CD14-positive monocyte (primary cell): ENCODE measurements at regions not wholly inside any gene's neighbourhood (a gene's known extent, or its start where the extent isn't known, plus 50 kb on each side); places are given as distances from the start of the nearest gene placed in this dataset.

Experiments
- DNase-seq, 3 donors: peaks; one replicate each; pipeline ENCODE4 v3.0.0-alpha.2; 2011 to 2022
- H2AFZ ChIP-seq: 2 replicates; pipeline ENCODE4 v1.6.0; 2012; ENCODE audit warnings: mild to moderate bottlenecking, low read depth, low read length, inconsistent platforms; ENCODE audit not compliant: insufficient read depth, poor library complexity, severe bottlenecking
- H3K27ac ChIP-seq, 2 donors: 1 replicate in 1 of 2; 2 replicates in 1 of 2; pipeline ENCODE4 v1.5.1; 2012 to 2013; ENCODE audit warnings: low read length in 2 of 2, control low read depth in 1 of 2, inconsistent platforms in 1 of 2, low read depth in 1 of 2, mild to moderate bottlenecking in 1 of 2
- H3K27me3 ChIP-seq, 2 donors: one replicate each; pipeline versions ENCODE4 v1.6.0 to v1.6.1; 2011 to 2013; ENCODE audit warnings: low read length in 2 of 2; ENCODE audit not compliant: control insufficient read depth in 2 of 2, insufficient read depth in 2 of 2
- H3K36me3 ChIP-seq, 2 donors: replicated peaks in 1 of 2; 1 replicate in 1 of 2; 2 replicates in 1 of 2; pipeline versions ENCODE4 v1.5.1 to v1.6.1; 2012 to 2013; ENCODE audit warnings: low read length in 2 of 2, control low read depth in 1 of 2, inconsistent platforms in 1 of 2, mild to moderate bottlenecking in 1 of 2; ENCODE audit not compliant: insufficient read depth in 2 of 2, control insufficient read depth in 1 of 2
- H3K4me1 ChIP-seq, 2 donors: 1 replicate in 1 of 2; 2 replicates in 1 of 2; pipeline versions ENCODE4 v1.5.1 to v1.6.1; 2012 to 2013; ENCODE audit warnings: low read length in 2 of 2, control low read depth in 1 of 2, inconsistent platforms in 1 of 2, mild to moderate bottlenecking in 1 of 2, moderate library complexity in 1 of 2; ENCODE audit not compliant: insufficient read depth in 2 of 2, control insufficient read depth in 1 of 2
- H3K4me2 ChIP-seq: replicated peaks from 2 replicates; pipeline ENCODE3; 2012; ENCODE audit warnings: low read length, moderate library complexity, mild to moderate bottlenecking; ENCODE audit not compliant: poor library complexity, severe bottlenecking; ENCODE audit errors: extremely low read depth
- H3K4me3 ChIP-seq, 3 experiments: fragments of 200-600 bp in 1 of 3; sonication (generic) in 1 of 3; replicated peaks in 1 of 3; 1 replicate in 2 of 3; 2 replicates in 1 of 3; pipeline ENCODE4 v1.5.1; 2011 to 2013; ENCODE audit warnings: low read length in 3 of 3, mild to moderate bottlenecking in 3 of 3, control low read depth in 2 of 3, low read depth in 2 of 3, inconsistent platforms in 1 of 3, moderate library complexity in 1 of 3
- H3K79me2 ChIP-seq: 2 replicates; pipeline ENCODE4 v1.6.0; 2012; ENCODE audit warnings: mild to moderate bottlenecking, control low read depth, inconsistent platforms, low read length, moderate library complexity; ENCODE audit not compliant: insufficient read depth
- H3K9ac ChIP-seq: 2 replicates; pipeline ENCODE4 v1.6.0; 2017; ENCODE audit warnings: low read length, mild to moderate bottlenecking; ENCODE audit not compliant: insufficient read depth, poor library complexity, severe bottlenecking
- H3K9me3 ChIP-seq, 2 donors: replicated peaks in 1 of 2; 1 replicate in 1 of 2; 2 replicates in 1 of 2; pipeline versions ENCODE4 v1.5.1 to v1.6.1; 2012 to 2013; ENCODE audit warnings: low read length in 2 of 2, control low read depth in 1 of 2; ENCODE audit not compliant: control insufficient read depth in 1 of 2, insufficient read depth in 1 of 2
- H4K20me1 ChIP-seq: 2 replicates; pipeline ENCODE4 v1.6.0; 2012; ENCODE audit warnings: mild to moderate bottlenecking, low read length, control low read depth, moderate library complexity; ENCODE audit not compliant: insufficient read depth
- H3K27ac Mint-ChIP-seq, 7 donors: one replicate each; pipeline ENCODE4 v1.8.0; 2020; ENCODE audit warnings: mild to moderate bottlenecking in 7 of 7, mixed read lengths in 7 of 7, moderate library complexity in 6 of 7, inconsistent platforms in 2 of 7
- H3K27me3 Mint-ChIP-seq, 3 donors: one replicate each; pipeline ENCODE4 v1.8.0; 2021 to 2022; ENCODE audit warnings: low read depth in 3 of 3, mild to moderate bottlenecking in 3 of 3, mixed read lengths in 3 of 3, moderate library complexity in 3 of 3, inconsistent platforms in 1 of 3
- H3K36me3 Mint-ChIP-seq, 2 donors: one replicate each; pipeline ENCODE4 v1.8.0; 2020; ENCODE audit warnings: mixed read lengths in 2 of 2, inconsistent platforms in 1 of 2, mild to moderate bottlenecking in 1 of 2
- H3K4me1 Mint-ChIP-seq: one replicate; pipeline ENCODE4 v1.8.0; 2020; ENCODE audit warnings: mild to moderate bottlenecking, mixed read lengths
- H3K4me3 Mint-ChIP-seq, 2 donors: one replicate each; pipeline ENCODE4 v1.8.0; 2020; ENCODE audit warnings: mild to moderate bottlenecking in 2 of 2, mixed read lengths in 2 of 2, moderate library complexity in 1 of 2
- H3K9me3 Mint-ChIP-seq, 7 donors: one replicate each; pipeline ENCODE4 v1.8.0; 2020 to 2022; ENCODE audit warnings: mixed read lengths in 7 of 7, mild to moderate bottlenecking in 6 of 7, moderate library complexity in 6 of 7, inconsistent platforms in 2 of 7
- CTCF ChIP-seq: fragments of 200-600 bp; IDR thresholded peaks from one replicate; pipeline ENCODE4 v1.8.0; 2022; ENCODE audit warnings: antibody characterized with exemption, mild to moderate bottlenecking
- WGBS: methylation state at CpG from one replicate; pipeline ENCODE4 v1.1.5; 2013; ENCODE audit warnings: missing lambda C conversion rate; ENCODE audit not compliant: insufficient coverage; 5-methylcytosine and 5-hydroxymethylcytosine counted together
- intact Hi-C, 2 donors: fragments of 100-400 bp; cut with micrococcal nuclease; formaldehyde crosslinking; loops; one replicate each; pipeline versions ENCODE4 v1.15.0 to v1.15.1; 2023

GRCh38 chr1:239184561-239185244 is 201.7 kb upstream of the CHRM3 start:
- Mint-ChIP-seq H3K9me3 (peaks cover 0 to 9% (median 4%) of the 10 kb centered on the region in 7 donors), H3K4me1 (peaks cover 3% of the 10 kb centered on the region), H3K36me3 (no peaks in the 10 kb centered on the region), H3K27ac (no peak overlapping the region), H3K27me3 (no peaks in the 10 kb centered on the region), H3K4me3 (no peak overlapping the region)
- intact Hi-C loops, result no loop called here
- no peak for TF ChIP-seq CTCF
- no peak overlapping the region for H3K4me2 ChIP-seq
- no peak overlapping the region for H3K27ac ChIP-seq
- H3K4me1 ChIP-seq, result no peaks in the 10 kb centered on the region
- no peaks in the 10 kb centered on the region for H3K36me3 ChIP-seq
- no peaks in the 10 kb centered on the region for H3K79me2 ChIP-seq
- H3K9ac ChIP-seq, result no peak overlapping the region
- H3K9me3 ChIP-seq, result no peaks in the 10 kb centered on the region
- no peaks in the 10 kb centered on the region for H3K27me3 ChIP-seq
- no peak overlapping the region for H3K4me3 ChIP-seq
- no peaks in the 10 kb centered on the region for H4K20me1 ChIP-seq
- H2AFZ ChIP-seq, result no peak overlapping the region
- no peak for DNase-seq

GRCh38 chr1:239178961-239179360 is 207.4 kb upstream of the CHRM3 start:
- no peak overlapping the region for H3K4me3 Mint-ChIP-seq
- no peaks in the 10 kb centered on the region for H3K4me1 ChIP-seq
- intact Hi-C loops, result no loop called here
- H3K27me3 Mint-ChIP-seq, result no peaks in the 10 kb centered on the region
- no peak overlapping the region for H3K27ac ChIP-seq
- H4K20me1 ChIP-seq, result no peaks in the 10 kb centered on the region
- WGBS, result no CpG with 5 or more reads among the region's 3 CpGs
- no peak overlapping the region for H2AFZ ChIP-seq
- peaks cover 2 to 12% (median 6%) of the 10 kb centered on the region in 7 donors for H3K9me3 Mint-ChIP-seq
- no peaks in the 10 kb centered on the region for H3K9me3 ChIP-seq
- H3K36me3 ChIP-seq, result no peaks in the 10 kb centered on the region
- H3K36me3 Mint-ChIP-seq, result no peaks in the 10 kb centered on the region
- no peaks in the 10 kb centered on the region for H3K27me3 ChIP-seq
- H3K4me3 ChIP-seq, result no peak overlapping the region
- H3K79me2 ChIP-seq, result no peaks in the 10 kb centered on the region
- H3K4me1 Mint-ChIP-seq, result no peaks in the 10 kb centered on the region
- DNase-seq, result no peak
- H3K27ac Mint-ChIP-seq, result no peak overlapping the region
- TF ChIP-seq CTCF, result no peak
- H3K9ac ChIP-seq, result no peak overlapping the region
- no peak overlapping the region for H3K4me2 ChIP-seq
